ENCODE measurements at regions not wholly inside any gene's neighbourhood (a gene's known extent, or its start where the extent isn't known, plus 50 kb on each side); places are given as distances from the start of the nearest gene placed in this dataset.

DNA sequence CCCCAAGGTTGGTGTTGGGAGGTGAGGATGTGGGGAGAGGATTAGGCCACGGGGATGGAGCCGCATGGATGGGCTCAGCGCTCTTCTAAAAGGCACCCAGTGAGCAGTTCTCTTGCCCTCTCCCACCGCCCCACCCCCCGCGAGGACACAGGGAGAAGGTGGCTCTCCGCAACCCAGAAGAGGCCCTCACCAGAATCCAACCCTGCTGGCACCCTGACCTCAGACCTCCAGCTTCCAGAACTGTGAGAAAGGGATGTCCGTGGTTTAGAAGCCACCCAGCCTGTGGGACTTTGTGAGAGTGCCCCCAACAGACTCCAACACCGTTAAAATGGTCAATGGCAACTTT lies 242.8 kb upstream of the PPP2R2D start:
- no peak for TF ChIP-seq EZH2phosphoT487 (IDR thresholded peaks at IDR 0.05; ENCODE audit: low read length)
- no peak for TF ChIP-seq CTCF (IDR thresholded peaks at IDR 0.05; ENCODE audit: low read length)
- TF ChIP-seq EZH2 (optimal IDR thresholded peaks at IDR 0.05; ENCODE audit: low read depth, low read length) = no peak

Data from MM.1S (cell line).